ENCODE measurements at regions not wholly inside any gene's neighbourhood (a gene's known extent, or its start where the extent isn't known, plus 50 kb on each side); places are given as distances from the start of the nearest gene placed in this dataset.

GRCh38 chr3:103624271-103624670 lies 1189.5 kb downstream of the ZPLD1 start:
- intact Hi-C loops (cut with DNase I), result no loop called here

GRCh38 chr3:103629391-103629790 lies 1194.6 kb downstream of the ZPLD1 start:
- no peak for DNase-seq (ENCODE audit: low spot score)
- intact Hi-C loops (cut with DNase I), result no loop called here

More at GRCh38 chr3:103624271-103624670, 1189.5 kb downstream of the ZPLD1 start:
- DNase-seq (ENCODE audit: low spot score), result no peak

GRCh38 chr3:103644450-103644849 lies 1209.6 kb downstream of the ZPLD1 start:
- no peak for DNase-seq (ENCODE audit: low spot score)
- intact Hi-C loops (cut with DNase I), result no loop called here

GRCh38 chr3:103653996-103654395 lies 1219.2 kb downstream of the ZPLD1 start:
- no peak for DNase-seq (ENCODE audit: low spot score)
- intact Hi-C loops (cut with DNase I), result no loop called here

- intact Hi-C loops (cut with DNase I), result no loop called here
- no peak for DNase-seq (ENCODE audit: low spot score)
Observed at GRCh38 chr3:103657756-103658155, 1222.9 kb downstream of the ZPLD1 start.

GRCh38 chr3:103660810-103661209 lies 1226.0 kb downstream of the ZPLD1 start:
- intact Hi-C loops (cut with DNase I), result no loop called here
- no peak for DNase-seq (ENCODE audit: low spot score)

- intact Hi-C loops (cut with DNase I), result no loop called here
- DNase-seq (ENCODE audit: low spot score), result no peak
Observed at GRCh38 chr3:103662591-103662990, 1227.8 kb downstream of the ZPLD1 start.

- intact Hi-C loops (cut with DNase I), result no loop called here
- no peak for DNase-seq (ENCODE audit: low spot score)
Observed at GRCh38 chr3:103672346-103672745, 1237.5 kb downstream of the ZPLD1 start.

GRCh38 chr3:103684904-103685303 lies 1250.1 kb downstream of the ZPLD1 start:
- intact Hi-C loops (cut with DNase I), result no loop called here
- no peak for DNase-seq (ENCODE audit: low spot score)

GRCh38 chr3:103685939-103686338 lies 1251.1 kb downstream of the ZPLD1 start:
- no peak for DNase-seq (ENCODE audit: low spot score)
- intact Hi-C loops (cut with DNase I), result no loop called here

- no peak for DNase-seq (ENCODE audit: low spot score)
- intact Hi-C loops (cut with DNase I), result no loop called here
Observed at GRCh38 chr3:103690536-103690935, 1255.7 kb downstream of the ZPLD1 start.

GRCh38 chr3:103693831-103694230 lies 1259.0 kb downstream of the ZPLD1 start:
- intact Hi-C loops (cut with DNase I), result no loop called here
- no peak for DNase-seq (ENCODE audit: low spot score)

- intact Hi-C loops (cut with DNase I), result no loop called here
- no peak for DNase-seq (ENCODE audit: low spot score)
Observed at GRCh38 chr3:103698646-103699045, 1263.8 kb downstream of the ZPLD1 start.

GRCh38 chr3:103699228-103699627 lies 1264.4 kb downstream of the ZPLD1 start:
- intact Hi-C loops (cut with DNase I), result no loop called here
- no peak for DNase-seq (ENCODE audit: low spot score)

GRCh38 chr3:103705641-103706040 lies 1270.8 kb downstream of the ZPLD1 start:
- intact Hi-C loops (cut with DNase I), result no loop called here
- DNase-seq (ENCODE audit: low spot score), result no peak

GRCh38 chr3:103706671-103707070 lies 1271.9 kb downstream of the ZPLD1 start:
- DNase-seq (ENCODE audit: low spot score), result no peak
- intact Hi-C loops (cut with DNase I), result no loop called here

- DNase-seq (ENCODE audit: low spot score), result no peak
- intact Hi-C loops (cut with DNase I), result no loop called here
Observed at GRCh38 chr3:103711670-103712069, 1276.9 kb downstream of the ZPLD1 start.

GRCh38 chr3:103712320-103713008 lies 1277.6 kb downstream of the ZPLD1 start:
- DNase-seq (ENCODE audit: low spot score), result no peak
- intact Hi-C loops (cut with DNase I), result no loop called here

- DNase-seq (ENCODE audit: low spot score), result no peak
- intact Hi-C loops (cut with DNase I), result no loop called here
Observed at GRCh38 chr3:103729547-103729946, 1294.7 kb downstream of the ZPLD1 start.

- no peak for DNase-seq (ENCODE audit: low spot score)
- intact Hi-C loops (cut with DNase I), result no loop called here
Observed at GRCh38 chr3:103730744-103731143, 1295.9 kb downstream of the ZPLD1 start.

GRCh38 chr3:103752986-103753385 lies 1318.2 kb downstream of the ZPLD1 start:
- intact Hi-C loops (cut with DNase I), result no loop called here

GRCh38 chr3:103767635-103768034 lies 1332.8 kb downstream of the ZPLD1 start:
- intact Hi-C loops (cut with DNase I), result no loop called here
- no peak for DNase-seq (ENCODE audit: low spot score)

More at GRCh38 chr3:103752986-103753385, 1318.2 kb downstream of the ZPLD1 start:
- DNase-seq (ENCODE audit: low spot score), result no peak
